ENCODE measurements at regions not wholly inside any gene's neighbourhood (a gene's known extent, or its start where the extent isn't known, plus 50 kb on each side); places are given as distances from the start of the nearest gene placed in this dataset.

DNA sequence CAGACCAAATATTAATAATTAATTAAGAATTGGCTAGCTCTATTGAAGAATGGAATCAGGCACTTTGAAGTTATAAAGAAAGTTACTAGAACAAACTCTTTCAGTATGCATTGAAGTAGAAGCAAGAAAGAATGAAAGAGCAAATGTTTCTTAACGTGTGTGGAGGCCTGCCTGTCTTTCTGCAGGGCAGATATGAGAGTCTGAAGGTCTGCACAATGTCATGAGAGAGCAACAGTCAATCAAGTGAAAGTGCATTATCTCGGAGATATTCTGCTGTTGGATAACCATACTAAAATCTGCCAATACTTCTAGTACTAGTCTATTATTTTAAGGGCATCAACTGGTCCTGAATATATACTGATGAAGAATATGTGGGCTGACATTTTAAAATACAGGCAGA lies 1270.8 kb downstream of the ZPLD1 start:
- intact Hi-C loops (cut with DNase I) = no loop called here
- WGBS = 62% methylated on average over 2 of the region's 2 CpGs

DNA sequence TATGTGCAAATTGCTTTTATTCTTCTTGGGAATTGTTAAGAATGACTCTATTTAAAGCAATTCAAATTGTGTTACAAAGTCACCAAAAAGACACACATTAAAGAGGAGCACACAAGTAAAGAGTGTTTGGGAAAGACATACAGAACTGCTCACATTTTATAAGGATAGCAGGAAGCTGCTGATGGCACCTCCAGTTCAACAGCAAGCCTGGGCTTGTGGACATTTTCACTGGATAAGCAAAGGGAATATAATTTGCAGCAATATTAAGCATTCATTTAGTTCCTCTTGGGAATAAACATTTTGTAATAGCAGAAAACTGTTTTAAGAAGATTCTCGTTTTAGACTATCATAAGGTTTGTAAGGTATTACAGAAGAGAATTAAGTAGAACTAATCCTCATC lies 1271.9 kb downstream of the ZPLD1 start:
- 87% methylated on average over 1 of the region's 1 CpG for WGBS
- Histone ChIP-seq H3K4me3 (no peak overlapping the region), H3K36me3 (no peaks in the 10 kb centered on the region), H3K27ac (replicated peaks in 1 of 4) (no peak overlapping the region), H3K4me1 (no peaks in the 10 kb centered on the region), H3K27me3 (no peaks in the 10 kb centered on the region), H3K9me3 (no peaks in the 10 kb centered on the region)
- intact Hi-C loops (cut with DNase I) = no loop called here
- no peak for DNase-seq (ENCODE audit: extremely low spot score)
- TF ChIP-seq, protein P1, sequence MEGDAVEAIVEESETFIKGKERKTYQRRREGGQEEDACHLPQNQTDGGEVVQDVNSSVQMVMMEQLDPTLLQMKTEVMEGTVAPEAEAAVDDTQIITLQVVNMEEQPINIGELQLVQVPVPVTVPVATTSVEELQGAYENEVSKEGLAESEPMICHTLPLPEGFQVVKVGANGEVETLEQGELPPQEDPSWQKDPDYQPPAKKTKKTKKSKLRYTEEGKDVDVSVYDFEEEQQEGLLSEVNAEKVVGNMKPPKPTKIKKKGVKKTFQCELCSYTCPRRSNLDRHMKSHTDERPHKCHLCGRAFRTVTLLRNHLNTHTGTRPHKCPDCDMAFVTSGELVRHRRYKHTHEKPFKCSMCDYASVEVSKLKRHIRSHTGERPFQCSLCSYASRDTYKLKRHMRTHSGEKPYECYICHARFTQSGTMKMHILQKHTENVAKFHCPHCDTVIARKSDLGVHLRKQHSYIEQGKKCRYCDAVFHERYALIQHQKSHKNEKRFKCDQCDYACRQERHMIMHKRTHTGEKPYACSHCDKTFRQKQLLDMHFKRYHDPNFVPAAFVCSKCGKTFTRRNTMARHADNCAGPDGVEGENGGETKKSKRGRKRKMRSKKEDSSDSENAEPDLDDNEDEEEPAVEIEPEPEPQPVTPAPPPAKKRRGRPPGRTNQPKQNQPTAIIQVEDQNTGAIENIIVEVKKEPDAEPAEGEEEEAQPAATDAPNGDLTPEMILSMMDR (IDR thresholded peaks at IDR 0.05) = no peak
- TF ChIP-seq POLR2A (IDR thresholded peaks at IDR 0.05; ENCODE audit: low read depth) = no peak
- no peak for TF ChIP-seq EP300 (IDR thresholded peaks at IDR 0.05)
- no peak for TF ChIP-seq POLR2AphosphoS5 (IDR thresholded peaks at IDR 0.05)

More for the DNA sequence above, 1270.8 kb downstream of the ZPLD1 start:
- Histone ChIP-seq H3K9me3 (no peaks in the 10 kb centered on the region), H3K4me1 (no peaks in the 10 kb centered on the region), H3K4me3 (no peak overlapping the region), H3K27ac (replicated peaks in 1 of 4) (no peak overlapping the region), H3K27me3 (no peaks in the 10 kb centered on the region), H3K36me3 (no peaks in the 10 kb centered on the region)
- no peak for DNase-seq (ENCODE audit: extremely low spot score)
- TF ChIP-seq, protein P1 (IDR thresholded peaks at IDR 0.05) = no peak
- TF ChIP-seq EP300 (IDR thresholded peaks at IDR 0.05) = no peak
- no peak for TF ChIP-seq POLR2A (IDR thresholded peaks at IDR 0.05; ENCODE audit: low read depth)
- no peak for TF ChIP-seq POLR2AphosphoS5 (IDR thresholded peaks at IDR 0.05)

DNA sequence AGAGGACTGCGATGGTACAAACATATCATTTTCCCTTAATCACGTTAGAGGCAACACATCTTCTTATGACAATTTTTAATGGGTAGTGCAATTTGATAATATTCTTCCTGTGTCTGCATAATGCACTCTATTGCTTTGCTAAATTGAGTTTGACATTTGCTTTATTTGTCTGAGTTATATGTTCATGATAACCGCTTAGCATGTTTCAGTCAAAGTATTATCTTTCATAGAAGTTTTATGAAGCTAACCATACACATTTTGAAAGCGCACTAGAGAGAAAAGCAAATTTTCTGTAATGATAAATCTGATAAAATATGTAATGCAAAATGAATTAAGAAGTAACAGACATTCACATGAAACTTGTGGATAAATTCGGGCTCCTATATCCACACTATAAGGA lies 1276.9 kb downstream of the ZPLD1 start:
- Histone ChIP-seq H3K4me3 (no peak overlapping the region), H3K9me3 (no peaks in the 10 kb centered on the region), H3K4me1 (no peaks in the 10 kb centered on the region), H3K27me3 (no peaks in the 10 kb centered on the region), H3K27ac (replicated peaks in 1 of 4) (no peak overlapping the region), H3K36me3 (no peaks in the 10 kb centered on the region)
- TF ChIP-seq, protein P1 (IDR thresholded peaks at IDR 0.05) = no peak
- no peak for TF ChIP-seq EP300 (IDR thresholded peaks at IDR 0.05)
- no peak for TF ChIP-seq POLR2A (IDR thresholded peaks at IDR 0.05; ENCODE audit: low read depth)
- TF ChIP-seq POLR2AphosphoS5 (IDR thresholded peaks at IDR 0.05) = no peak
- intact Hi-C loops (cut with DNase I) = no loop called here
- DNase-seq (ENCODE audit: extremely low spot score) = no peak
- 89% methylated on average over 5 of the region's 5 CpGs for WGBS

DNA sequence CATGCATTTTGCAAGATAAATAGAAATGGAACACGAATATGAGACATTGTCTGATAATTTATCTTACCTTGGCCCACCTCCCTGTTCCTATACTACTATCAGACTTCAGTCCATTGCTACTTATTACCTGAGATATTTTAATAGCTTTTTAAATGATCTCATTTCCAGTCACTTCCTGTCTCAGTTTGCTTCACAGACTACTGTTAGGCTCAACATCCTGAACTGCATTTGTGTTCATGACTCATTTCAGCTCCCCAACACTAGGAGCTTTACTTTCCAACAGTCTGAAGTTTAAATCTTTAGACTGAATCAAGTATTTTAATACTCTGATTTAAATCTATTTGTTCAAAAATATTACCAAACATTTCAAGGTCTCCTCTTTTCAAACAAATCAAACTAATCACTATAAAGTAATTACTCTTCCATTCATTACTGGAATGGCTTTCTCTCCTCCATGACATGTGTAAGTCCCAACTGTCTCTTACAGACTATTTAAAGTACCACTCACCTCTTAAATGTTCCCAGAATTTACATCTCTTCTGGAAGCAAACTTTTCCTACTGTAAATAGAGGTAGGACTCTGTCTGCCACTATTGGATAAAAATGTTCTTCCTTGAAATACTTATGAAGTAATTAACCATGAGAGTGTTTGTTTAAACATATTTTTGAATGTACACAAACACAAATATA lies 1277.6 kb downstream of the ZPLD1 start:
- Histone ChIP-seq H3K4me3 (no peak overlapping the region), H3K9me3 (no peaks in the 10 kb centered on the region), H3K27ac (replicated peaks in 1 of 4) (no peak overlapping the region), H3K27me3 (no peaks in the 10 kb centered on the region), H3K4me1 (no peaks in the 10 kb centered on the region), H3K36me3 (no peaks in the 10 kb centered on the region)
- TF ChIP-seq, protein P1 (IDR thresholded peaks at IDR 0.05) = no peak
- TF ChIP-seq EP300 (IDR thresholded peaks at IDR 0.05) (no peak), POLR2A (IDR thresholded peaks at IDR 0.05; ENCODE audit: low read depth) (no peak), POLR2AphosphoS5 (IDR thresholded peaks at IDR 0.05) (no peak)
- no peak for DNase-seq (ENCODE audit: extremely low spot score)
- intact Hi-C loops (cut with DNase I) = no loop called here
- 35% methylated on average over 1 of the region's 1 CpG for WGBS

DNA sequence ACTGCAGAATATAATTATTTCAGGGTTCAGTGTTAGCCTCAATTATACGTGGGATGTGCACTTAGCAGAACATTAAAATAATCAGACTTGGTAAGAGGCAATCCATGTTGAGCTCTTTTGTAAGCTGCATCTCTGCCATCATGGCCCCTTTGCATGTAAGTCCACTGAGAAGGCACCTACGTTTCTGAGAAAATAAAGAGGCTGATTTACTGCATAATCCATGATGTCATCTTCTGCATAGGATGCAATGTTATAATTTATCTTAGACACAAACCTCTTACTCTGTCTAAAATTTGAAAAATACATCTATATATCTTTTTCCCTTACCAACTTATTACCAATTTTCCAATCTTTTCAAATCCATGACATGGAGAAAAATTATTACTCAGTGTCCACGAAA lies 1294.7 kb downstream of the ZPLD1 start:
- no peak overlapping the region for H3K4me3 ChIP-seq
- intact Hi-C loops (cut with DNase I) = loop anchor here (5.0 kb wide), 1 partner anchor 128 kb away; no protein-coding TSS in a partner anchor
- DNase-seq (ENCODE audit: extremely low spot score) = no peak
- no peaks in the 10 kb centered on the region for H3K36me3 ChIP-seq
- WGBS = 72% methylated on average over 3 of the region's 3 CpGs
- TF ChIP-seq, protein P1 (IDR thresholded peaks at IDR 0.05) = no peak
- TF ChIP-seq EP300 (IDR thresholded peaks at IDR 0.05) = no peak
- no peak for TF ChIP-seq POLR2A (IDR thresholded peaks at IDR 0.05; ENCODE audit: low read depth)
- no peak for TF ChIP-seq POLR2AphosphoS5 (IDR thresholded peaks at IDR 0.05)
- no peaks in the 10 kb centered on the region for H3K27me3 ChIP-seq
- no peak overlapping the region for H3K27ac ChIP-seq (replicated peaks in 1 of 4)
- no peaks in the 10 kb centered on the region for H3K4me1 ChIP-seq
- no peaks in the 10 kb centered on the region for H3K9me3 ChIP-seq
